Body of pancreas (tissue), 4 donors: ENCODE measurements at regions not wholly inside any gene's neighbourhood (a gene's known extent, or its start where the extent isn't known, plus 50 kb on each side); places are given as distances from the start of the nearest gene placed in this dataset.

Experiments
- POLR2A ChIP-seq, 3 donors: fragments of 450-650 bp; IDR thresholded peaks; one replicate each; pipeline ENCODE4 v1.6.1; 2016; ENCODE audit warnings: antibody characterized with exemption in 3 of 3, mild to moderate bottlenecking in 2 of 3
- TF ChIP-seq, protein P1 (sequence below), 7 experiments: fragments of 450-650 bp in 4 of 7; fragments of 200-600 bp in 3 of 7; sonication (generic) in 3 of 7; IDR thresholded peaks; one replicate each; pipeline ENCODE4 v1.5.1; 2016 to 2019; ENCODE audit warnings: antibody characterized with exemption in 7 of 7

DNA sequence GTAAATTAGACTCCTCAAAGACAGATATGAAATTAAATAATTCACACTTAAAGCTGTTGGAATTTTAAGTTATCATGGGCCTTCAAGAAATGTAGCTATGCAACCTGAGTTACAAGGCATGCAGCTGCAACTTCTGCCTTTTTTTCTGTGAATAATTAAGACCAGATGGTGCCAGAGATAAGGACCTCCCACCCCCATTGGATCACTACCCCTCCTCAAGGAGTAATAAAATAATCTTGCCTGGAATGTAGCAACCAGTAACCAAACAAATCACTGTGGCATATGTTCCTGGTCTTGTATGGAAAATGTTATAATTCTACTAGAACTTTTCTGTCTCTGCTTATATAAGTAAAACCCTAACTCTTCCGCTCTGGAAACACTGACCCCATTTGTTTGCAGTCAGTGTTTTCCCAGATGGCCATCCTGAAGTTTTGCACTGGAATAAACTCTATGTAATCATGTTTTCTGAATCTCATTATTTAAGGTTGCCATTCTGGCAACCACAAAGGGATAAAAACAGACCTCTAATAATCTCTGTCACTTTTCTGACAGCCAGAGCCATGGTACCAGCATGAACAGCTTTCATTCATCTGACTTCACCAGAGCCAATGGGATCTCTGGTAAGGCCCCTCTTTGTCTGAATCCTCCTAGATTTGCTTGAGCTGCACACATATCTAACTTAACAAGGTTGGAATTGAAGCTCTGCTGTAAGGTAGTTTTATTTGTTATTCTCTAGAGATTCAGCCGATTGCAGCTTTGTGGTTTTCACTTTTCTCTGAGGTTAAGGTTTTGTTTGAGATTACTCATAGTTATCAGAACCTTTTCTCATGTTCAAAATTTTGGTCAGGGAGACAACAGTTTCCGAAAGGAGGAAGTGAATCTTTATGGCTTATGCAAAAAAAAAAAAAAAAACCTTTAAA is 274.6 kb downstream of the NAF1 start:
- TF ChIP-seq, protein P1, sequence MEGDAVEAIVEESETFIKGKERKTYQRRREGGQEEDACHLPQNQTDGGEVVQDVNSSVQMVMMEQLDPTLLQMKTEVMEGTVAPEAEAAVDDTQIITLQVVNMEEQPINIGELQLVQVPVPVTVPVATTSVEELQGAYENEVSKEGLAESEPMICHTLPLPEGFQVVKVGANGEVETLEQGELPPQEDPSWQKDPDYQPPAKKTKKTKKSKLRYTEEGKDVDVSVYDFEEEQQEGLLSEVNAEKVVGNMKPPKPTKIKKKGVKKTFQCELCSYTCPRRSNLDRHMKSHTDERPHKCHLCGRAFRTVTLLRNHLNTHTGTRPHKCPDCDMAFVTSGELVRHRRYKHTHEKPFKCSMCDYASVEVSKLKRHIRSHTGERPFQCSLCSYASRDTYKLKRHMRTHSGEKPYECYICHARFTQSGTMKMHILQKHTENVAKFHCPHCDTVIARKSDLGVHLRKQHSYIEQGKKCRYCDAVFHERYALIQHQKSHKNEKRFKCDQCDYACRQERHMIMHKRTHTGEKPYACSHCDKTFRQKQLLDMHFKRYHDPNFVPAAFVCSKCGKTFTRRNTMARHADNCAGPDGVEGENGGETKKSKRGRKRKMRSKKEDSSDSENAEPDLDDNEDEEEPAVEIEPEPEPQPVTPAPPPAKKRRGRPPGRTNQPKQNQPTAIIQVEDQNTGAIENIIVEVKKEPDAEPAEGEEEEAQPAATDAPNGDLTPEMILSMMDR (IDR thresholded peaks at IDR 0.05), result no peak
- TF ChIP-seq POLR2A (IDR thresholded peaks at IDR 0.05), result no peak
